SK-N-MC (cell line): ENCODE measurements at regions not wholly inside any gene's neighbourhood (a gene's known extent, or its start where the extent isn't known, plus 50 kb on each side); places are given as distances from the start of the nearest gene placed in this dataset.

Experiments used
- EZH2 ChIP-seq: fragments of 200-600 bp; sonication (generic); IDR thresholded peaks from one replicate; pipeline ENCODE4 v1.6.1; 2017; ENCODE audit warnings: antibody characterized with exemption
- POLR2AphosphoS5 ChIP-seq: IDR thresholded peaks from 2 replicates; pipeline ENCODE4 v1.6.1; 2012; ENCODE audit warnings: mild to moderate bottlenecking, low read depth, low read length, borderline replicate concordance

- TF ChIP-seq POLR2AphosphoS5 (no peak), EZH2 (no peak)
Observed at GRCh38 chr9:26523577-26523976, 369.0 kb downstream of the CAAP1 start.
